Fibroblast of lung (primary cell): ENCODE measurements at regions not wholly inside any gene's neighbourhood (a gene's known extent, or its start where the extent isn't known, plus 50 kb on each side); places are given as distances from the start of the nearest gene placed in this dataset.
"Not testable (repeated sequence)": the region's sequence is repeated elsewhere in the genome, so short reads cannot be mapped to it uniquely, and the experiment has no call there.

ENCODE experiments used
- DNase-seq, 2 donors: peaks; one replicate each; pipeline versions ENCODE4 v3.0.0 to v3.0.0-alpha.2; 2010; ENCODE audit warnings: low read depth in 2 of 2
- H2AFZ ChIP-seq: 2 replicates; pipeline ENCODE4 v1.5.1; 2012; ENCODE audit warnings: low read length, control low read depth, inconsistent platforms
- H3K27ac ChIP-seq: 2 replicates; pipeline ENCODE4 v1.5.1; 2011; ENCODE audit warnings: low read length, control low read depth; ENCODE audit not compliant: insufficient read depth
- H3K27me3 ChIP-seq: 2 replicates; pipeline ENCODE4 v1.5.1; 2011; ENCODE audit warnings: mild to moderate bottlenecking, low read length; ENCODE audit not compliant: control insufficient read depth, insufficient read depth
- H3K36me3 ChIP-seq: 2 replicates; pipeline ENCODE4 v1.5.1; 2011; ENCODE audit warnings: low read length; ENCODE audit not compliant: control insufficient read depth, insufficient read depth
- H3K4me1 ChIP-seq: 2 replicates; pipeline ENCODE4 v1.5.1; 2011; ENCODE audit warnings: low read length; ENCODE audit not compliant: control insufficient read depth, insufficient read depth; ENCODE audit errors: extremely low read depth
- H3K4me2 ChIP-seq: 2 replicates; pipeline ENCODE4 v1.5.1; 2011; ENCODE audit warnings: low read length, control low read depth; ENCODE audit not compliant: insufficient read depth; ENCODE audit errors: extremely low read depth
- H3K4me3 ChIP-seq, 4 experiments: fragments of 200-600 bp in 1 of 4; sonication (generic) in 1 of 4; replicated peaks in 1 of 4; 2 replicates each; pipeline ENCODE4 v1.5.1; 2011 to 2016; ENCODE audit warnings: low read length in 4 of 4, low read depth in 3 of 4, mild to moderate bottlenecking in 3 of 4, control low read depth in 2 of 4, inconsistent platforms in 1 of 4, mixed read lengths in 1 of 4; ENCODE audit not compliant: insufficient read depth in 1 of 4; ENCODE audit errors: control extremely low read depth in 1 of 4
- H3K79me2 ChIP-seq: 2 replicates; pipeline ENCODE4 v1.5.1; 2012; ENCODE audit warnings: mild to moderate bottlenecking, low read length, inconsistent platforms; ENCODE audit not compliant: control insufficient read depth, insufficient read depth
- H3K9ac ChIP-seq: 2 replicates; pipeline ENCODE4 v1.5.1; 2011; ENCODE audit warnings: mild to moderate bottlenecking, low read length, control low read depth; ENCODE audit not compliant: insufficient read depth
- H3K9me3 ChIP-seq: 2 replicates; pipeline ENCODE4 v1.5.1; 2012; ENCODE audit warnings: low read depth, low read length; ENCODE audit not compliant: control insufficient read depth, insufficient read depth
- H4K20me1 ChIP-seq: 2 replicates; pipeline ENCODE4 v1.5.1; 2011; ENCODE audit warnings: low read length; ENCODE audit not compliant: control insufficient read depth, insufficient read depth; ENCODE audit errors: extremely low read depth
- CTCF ChIP-seq, 2 donors: IDR thresholded peaks in 1 of 2; conservative IDR thresholded peaks in 1 of 2; 1 replicate in 1 of 2; 2 replicates in 1 of 2; pipeline ENCODE4 v1.5.1; 2011 to 2012; ENCODE audit warnings: low read length in 2 of 2, control low read depth in 1 of 2, inconsistent platforms in 1 of 2, low read depth in 1 of 2, mild to moderate bottlenecking in 1 of 2
- EZH2 ChIP-seq: IDR thresholded peaks from 2 replicates; pipeline ENCODE4 v1.5.1; 2012; ENCODE audit warnings: low read length, control low read depth, mild to moderate bottlenecking; ENCODE audit errors: missing control alignments

GRCh38 chr6:170140129-170140528 lies 150.7 kb downstream of the DLL1 start:
- no peaks in the 10 kb centered on the region for H3K79me2 ChIP-seq
- no peak overlapping the region for H2AFZ ChIP-seq
- no peaks in the 10 kb centered on the region for H3K27me3 ChIP-seq
- H3K4me3 ChIP-seq: no peak overlapping the region
- no peaks in the 10 kb centered on the region for H3K36me3 ChIP-seq
- H3K27ac ChIP-seq: no peak overlapping the region
- no peak for TF ChIP-seq CTCF (conservative IDR thresholded peaks at IDR 0.05 in 1 of 2, IDR thresholded peaks at IDR 0.05 in 1 of 2; ENCODE audit: low read depth in 1 of 2, low read length in 2 of 2)
- H3K9me3 ChIP-seq: no peaks in the 10 kb centered on the region
- no peak overlapping the region for H3K4me2 ChIP-seq
- DNase-seq: no peak
- no peaks in the 10 kb centered on the region for H3K4me1 ChIP-seq
- no peaks in the 10 kb centered on the region for H4K20me1 ChIP-seq
- H3K9ac ChIP-seq: no peak overlapping the region

GRCh38 chr6:170139531-170139930 lies 151.3 kb downstream of the DLL1 start:
- no peaks in the 10 kb centered on the region for H3K27me3 ChIP-seq
- H3K9me3 ChIP-seq: no peaks in the 10 kb centered on the region
- H4K20me1 ChIP-seq: no peaks in the 10 kb centered on the region
- no peaks in the 10 kb centered on the region for H3K79me2 ChIP-seq
- no peak overlapping the region for H3K9ac ChIP-seq
- H2AFZ ChIP-seq: no peak overlapping the region
- no peaks in the 10 kb centered on the region for H3K4me1 ChIP-seq
- DNase-seq: no peak
- no peaks in the 10 kb centered on the region for H3K36me3 ChIP-seq
- no peak overlapping the region for H3K27ac ChIP-seq
- H3K4me3 ChIP-seq: no peak overlapping the region
- no peak overlapping the region for H3K4me2 ChIP-seq
- TF ChIP-seq EZH2 (no peak), CTCF (conservative IDR thresholded peaks at IDR 0.05 in 1 of 2, IDR thresholded peaks at IDR 0.05 in 1 of 2; ENCODE audit: low read depth in 1 of 2, low read length in 2 of 2) (no peak)

- not testable (repeated sequence) for H3K4me3 ChIP-seq, H3K27me3 ChIP-seq, H3K9me3 ChIP-seq, H3K9ac ChIP-seq, H3K4me1 ChIP-seq, H3K36me3 ChIP-seq, DNase-seq, H2AFZ ChIP-seq, H3K79me2 ChIP-seq, H3K4me2 ChIP-seq, H4K20me1 ChIP-seq, H3K27ac ChIP-seq
Measured at GRCh38 chr6:170139046-170139445, 151.8 kb downstream of the DLL1 start.
